SU-DHL-6 (cell line): ENCODE measurements at regions not wholly inside any gene's neighbourhood (a gene's known extent, or its start where the extent isn't known, plus 50 kb on each side); places are given as distances from the start of the nearest gene placed in this dataset.

Source experiments
- H2AFZ ChIP-seq: fragments of 200-600 bp; sonication (generic); 2 replicates; pipeline ENCODE4 v1.6.1; 2014; ENCODE audit warnings: low read depth, mild to moderate bottlenecking, moderate library complexity, mixed read lengths, antibody characterized with exemption, low read length; ENCODE audit not compliant: severe bottlenecking
- H3F3A ChIP-seq: fragments of 200-600 bp; shearing (Covaris generic); 2 replicates; pipeline ENCODE4 v1.6.0; 2016; ENCODE audit warnings: antibody characterized with exemption, mild to moderate bottlenecking; ENCODE audit not compliant: insufficient read depth
- H3K27ac ChIP-seq: fragments of 200-600 bp; sonication (generic); 2 replicates; pipeline ENCODE4 v1.5.1; 2016; ENCODE audit warnings: low read depth, mild to moderate bottlenecking, low read length, moderate library complexity, mixed read lengths
- H3K27me3 ChIP-seq: fragments of 200-600 bp; sonication (generic), shearing (Covaris generic); 2 replicates; pipeline ENCODE4 v1.6.0; 2014; ENCODE audit warnings: mild to moderate bottlenecking, low read length
- H3K36me3 ChIP-seq: fragments of 200-600 bp; sonication (generic); 2 replicates; pipeline ENCODE4 v1.6.1; 2014; ENCODE audit warnings: mild to moderate bottlenecking, low read length, mixed read lengths
- H3K4me2 ChIP-seq: fragments of 300-600, 200-600 bp; shearing (Covaris generic), sonication (generic); 2 replicates; pipeline ENCODE4 v1.6.0; 2014; ENCODE audit warnings: low read length, low read depth, mild to moderate bottlenecking; ENCODE audit not compliant: poor library complexity, severe bottlenecking
- H3K4me3 ChIP-seq: fragments of 200-600 bp; sonication (generic); 2 replicates; pipeline ENCODE4 v1.5.1; 2014; ENCODE audit warnings: antibody characterized with exemption, low read length, mild to moderate bottlenecking, mixed read lengths; ENCODE audit not compliant: insufficient read depth, poor library complexity, severe bottlenecking
- H3K79me2 ChIP-seq: fragments of 200-600 bp; sonication (generic); 2 replicates; pipeline ENCODE4 v1.6.1; 2014; ENCODE audit warnings: mild to moderate bottlenecking, low read length, moderate library complexity; ENCODE audit not compliant: insufficient read depth
- H3K9ac ChIP-seq: fragments of 200-600 bp; sonication (generic); 2 replicates; pipeline ENCODE4 v1.7.0; 2014; ENCODE audit warnings: mild to moderate bottlenecking, low read length
- H3K9me2 ChIP-seq: fragments of 200-600 bp; sonication (generic); replicated peaks from 2 replicates; pipeline ENCODE4 v1.6.1; 2014; ENCODE audit warnings: low read length; ENCODE audit not compliant: insufficient read depth
- H3K9me3 ChIP-seq: fragments of 200-600 bp; sonication (generic); 2 replicates; pipeline ENCODE4 v1.6.1; 2014; ENCODE audit warnings: low read length, mixed read lengths; ENCODE audit not compliant: insufficient read depth
- H4K20me1 ChIP-seq: fragments of 200-600 bp; sonication (generic); 2 replicates; pipeline ENCODE4 v1.6.1; 2014; ENCODE audit warnings: low read depth, mild to moderate bottlenecking, antibody characterized with exemption, low read length, moderate library complexity, mixed read lengths
- EZH2phosphoT487 ChIP-seq: fragments of 200-600 bp; sonication (generic), shearing (Covaris generic); conservative IDR thresholded peaks from 2 replicates; pipeline ENCODE4 v1.6.1; 2018; ENCODE audit warnings: mild to moderate bottlenecking, antibody characterized with exemption, low read length, moderate library complexity, mixed read lengths
- TF ChIP-seq, protein P1 (sequence below): fragments of 200-600 bp; sonication (generic); IDR thresholded peaks from one replicate; pipeline ENCODE4 v1.5.1; 2017; ENCODE audit warnings: antibody characterized with exemption, mild to moderate bottlenecking, low read length, moderate library complexity; ENCODE audit not compliant: insufficient read depth, poor library complexity, severe bottlenecking

DNA sequence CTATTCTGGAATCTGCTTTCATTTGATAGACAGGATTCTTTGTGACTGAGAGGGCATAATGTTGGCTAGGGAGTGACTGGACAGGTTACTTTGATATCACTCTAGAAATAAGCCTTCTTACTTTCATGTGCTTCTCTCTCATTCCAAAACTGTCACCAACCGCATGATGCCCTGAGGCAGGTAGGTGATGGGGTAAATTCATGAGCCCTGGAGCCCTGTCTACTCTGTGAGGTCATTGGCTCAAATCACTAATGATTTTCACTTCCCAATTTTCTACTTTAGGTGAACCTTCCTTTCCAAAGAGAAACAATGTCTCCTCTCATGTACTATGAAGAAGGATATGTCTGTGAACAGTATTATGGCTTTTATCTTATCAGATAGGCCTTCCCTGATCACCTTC is 596.7 kb downstream of the TUSC7 start:
- Histone ChIP-seq H4K20me1 (no peaks in the 10 kb centered on the region), H3K9me3 (no peaks in the 10 kb centered on the region), H2AFZ (no peak overlapping the region), H3K4me2 (no peak overlapping the region), H3K27ac (no peak overlapping the region), H3K4me3 (no peak overlapping the region), H3K36me3 (no peaks in the 10 kb centered on the region), H3K9ac (no peak overlapping the region), H3K9me2 (no peaks in the 10 kb centered on the region), H3K79me2 (no peaks in the 10 kb centered on the region), H3F3A (no peaks in the 10 kb centered on the region), H3K27me3 (no peaks in the 10 kb centered on the region)
- no peak for TF ChIP-seq EZH2phosphoT487
- TF ChIP-seq, protein P1, sequence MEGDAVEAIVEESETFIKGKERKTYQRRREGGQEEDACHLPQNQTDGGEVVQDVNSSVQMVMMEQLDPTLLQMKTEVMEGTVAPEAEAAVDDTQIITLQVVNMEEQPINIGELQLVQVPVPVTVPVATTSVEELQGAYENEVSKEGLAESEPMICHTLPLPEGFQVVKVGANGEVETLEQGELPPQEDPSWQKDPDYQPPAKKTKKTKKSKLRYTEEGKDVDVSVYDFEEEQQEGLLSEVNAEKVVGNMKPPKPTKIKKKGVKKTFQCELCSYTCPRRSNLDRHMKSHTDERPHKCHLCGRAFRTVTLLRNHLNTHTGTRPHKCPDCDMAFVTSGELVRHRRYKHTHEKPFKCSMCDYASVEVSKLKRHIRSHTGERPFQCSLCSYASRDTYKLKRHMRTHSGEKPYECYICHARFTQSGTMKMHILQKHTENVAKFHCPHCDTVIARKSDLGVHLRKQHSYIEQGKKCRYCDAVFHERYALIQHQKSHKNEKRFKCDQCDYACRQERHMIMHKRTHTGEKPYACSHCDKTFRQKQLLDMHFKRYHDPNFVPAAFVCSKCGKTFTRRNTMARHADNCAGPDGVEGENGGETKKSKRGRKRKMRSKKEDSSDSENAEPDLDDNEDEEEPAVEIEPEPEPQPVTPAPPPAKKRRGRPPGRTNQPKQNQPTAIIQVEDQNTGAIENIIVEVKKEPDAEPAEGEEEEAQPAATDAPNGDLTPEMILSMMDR: no peak

GRCh38 chr3:117308353-117308752 is 598.8 kb downstream of the TUSC7 start:
- Histone ChIP-seq H3F3A (no peaks in the 10 kb centered on the region), H3K9ac (no peak overlapping the region), H3K9me3 (no peaks in the 10 kb centered on the region), H3K27me3 (no peaks in the 10 kb centered on the region), H3K4me3 (no peak overlapping the region), H2AFZ (no peak overlapping the region), H3K27ac (no peak overlapping the region), H3K9me2 (no peaks in the 10 kb centered on the region), H3K36me3 (no peaks in the 10 kb centered on the region), H3K4me2 (no peak overlapping the region), H4K20me1 (no peaks in the 10 kb centered on the region), H3K79me2 (no peaks in the 10 kb centered on the region)
- TF ChIP-seq, protein P1: no peak
- no peak for TF ChIP-seq EZH2phosphoT487

- Histone ChIP-seq H3K27ac (no peak overlapping the region), H3K9me2 (no peaks in the 10 kb centered on the region; the same call in 1 of the 2 replicates), H4K20me1 (no peaks in the 10 kb centered on the region), H3K9ac (no peak overlapping the region), H3K27me3 (no peaks in the 10 kb centered on the region), H3K9me3 (no peaks in the 10 kb centered on the region), H3K79me2 (no peaks in the 10 kb centered on the region), H2AFZ (no peak overlapping the region), H3K36me3 (no peaks in the 10 kb centered on the region), H3K4me3 (no peak overlapping the region), H3K4me2 (no peak overlapping the region), H3F3A (no peaks in the 10 kb centered on the region)
- TF ChIP-seq, protein P1: no peak
- TF ChIP-seq EZH2phosphoT487: no peak
Measured at GRCh38 chr3:117308756-117309155, 599.2 kb downstream of the TUSC7 start.
